Calu3 (cell line): ENCODE measurements at regions not wholly inside any gene's neighbourhood (a gene's known extent, or its start where the extent isn't known, plus 50 kb on each side); places are given as distances from the start of the nearest gene placed in this dataset.

Source experiments
- BruUV-seq: library from RNA; stranded (reverse); fragments of 400-500 nt; replicated peaks from 2 replicates; lab custom pipeline; 2021; lab: Mats Ljungman, UMichigan
- CTCF ChIA-PET: fragments of 300-600 bp; sonication (Branson Sonifier 250); formaldehyde crosslinking; loops from one replicate; lab custom pipeline; 2022; ENCODE audit warnings: antibody characterized with exemption; lab: Charles Lee
- DNase-seq: peaks from one replicate; pipeline ENCODE4 v3.0.0; 2022
- H3K27ac Mint-ChIP-seq: one replicate; pipeline ENCODE4 v1.8.0; 2022; ENCODE audit warnings: mixed read lengths; ENCODE audit not compliant: unreplicated experiment
- H3K27me3 Mint-ChIP-seq: one replicate; pipeline ENCODE4 v1.8.0; 2022; ENCODE audit warnings: mixed read lengths; ENCODE audit not compliant: unreplicated experiment
- H3K36me3 Mint-ChIP-seq: one replicate; pipeline ENCODE4 v1.8.0; 2022; ENCODE audit warnings: mild to moderate bottlenecking, moderate library complexity, mixed read lengths; ENCODE audit not compliant: insufficient read depth, unreplicated experiment
- H3K4me1 Mint-ChIP-seq: one replicate; pipeline ENCODE4 v1.8.0; 2022; ENCODE audit warnings: mild to moderate bottlenecking, low read depth, mixed read lengths; ENCODE audit not compliant: unreplicated experiment
- H3K4me3 Mint-ChIP-seq: one replicate; pipeline ENCODE4 v1.8.0; 2022; ENCODE audit warnings: mild to moderate bottlenecking, low read depth, moderate library complexity, mixed read lengths; ENCODE audit not compliant: unreplicated experiment
- H3K9me3 Mint-ChIP-seq: one replicate; pipeline ENCODE4 v1.8.0; 2022; ENCODE audit warnings: low read depth, mixed read lengths; ENCODE audit not compliant: unreplicated experiment
- intact Hi-C: fragments of 100-400 bp; cut with micrococcal nuclease; formaldehyde crosslinking; loops from one replicate; pipeline ENCODE4 v1.10.0; 2022; ENCODE audit not compliant: unreplicated experiment
- TF ChIP-seq, protein P1 (sequence below): fragments of 200-600 bp; IDR thresholded peaks from one replicate; pipeline ENCODE4 v1.8.0; 2022; ENCODE audit warnings: antibody characterized with exemption; ENCODE audit not compliant: unreplicated experiment

GRCh38 chr21:35828161-35828560, 232.2 kb downstream of the SETD4 start:
- no peak for DNase-seq
- Mint-ChIP-seq H3K4me3 (no peak overlapping the region), H3K4me1 (peaks cover 13% of the 10 kb centered on the region), H3K27me3 (peaks cover 16% of the 10 kb centered on the region), H3K9me3 (no peaks in the 10 kb centered on the region), H3K27ac (no peak overlapping the region), H3K36me3 (no peaks in the 10 kb centered on the region)
- intact Hi-C loops = no loop called here
- TF ChIP-seq, protein P1, sequence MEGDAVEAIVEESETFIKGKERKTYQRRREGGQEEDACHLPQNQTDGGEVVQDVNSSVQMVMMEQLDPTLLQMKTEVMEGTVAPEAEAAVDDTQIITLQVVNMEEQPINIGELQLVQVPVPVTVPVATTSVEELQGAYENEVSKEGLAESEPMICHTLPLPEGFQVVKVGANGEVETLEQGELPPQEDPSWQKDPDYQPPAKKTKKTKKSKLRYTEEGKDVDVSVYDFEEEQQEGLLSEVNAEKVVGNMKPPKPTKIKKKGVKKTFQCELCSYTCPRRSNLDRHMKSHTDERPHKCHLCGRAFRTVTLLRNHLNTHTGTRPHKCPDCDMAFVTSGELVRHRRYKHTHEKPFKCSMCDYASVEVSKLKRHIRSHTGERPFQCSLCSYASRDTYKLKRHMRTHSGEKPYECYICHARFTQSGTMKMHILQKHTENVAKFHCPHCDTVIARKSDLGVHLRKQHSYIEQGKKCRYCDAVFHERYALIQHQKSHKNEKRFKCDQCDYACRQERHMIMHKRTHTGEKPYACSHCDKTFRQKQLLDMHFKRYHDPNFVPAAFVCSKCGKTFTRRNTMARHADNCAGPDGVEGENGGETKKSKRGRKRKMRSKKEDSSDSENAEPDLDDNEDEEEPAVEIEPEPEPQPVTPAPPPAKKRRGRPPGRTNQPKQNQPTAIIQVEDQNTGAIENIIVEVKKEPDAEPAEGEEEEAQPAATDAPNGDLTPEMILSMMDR = no peak
- no TSS peak for BruUV-seq
- CTCF ChIA-PET = interaction anchor here (0.5 kb wide), 1 partner anchor 415 kb away, joined by 8 read pairs; no protein-coding TSS in a partner anchor

GRCh38 chr21:35827004-35827403, 233.3 kb downstream of the SETD4 start:
- DNase-seq = no peak
- intact Hi-C loops = no loop called here
- Mint-ChIP-seq H3K27me3 (peaks cover 16% of the 10 kb centered on the region), H3K4me1 (peaks cover 13% of the 10 kb centered on the region), H3K27ac (no peak overlapping the region), H3K36me3 (no peaks in the 10 kb centered on the region), H3K9me3 (no peaks in the 10 kb centered on the region), H3K4me3 (no peak overlapping the region)
- BruUV-seq = no TSS peak
- TF ChIP-seq, protein P1 = no peak
- CTCF ChIA-PET = no interaction called here

GRCh38 chr21:35825370-35826353, 234.7 kb downstream of the SETD4 start:
- no peaks in the 10 kb centered on the region for H3K36me3 Mint-ChIP-seq
- TF ChIP-seq, protein P1 = no peak
- peaks cover 13% of the 10 kb centered on the region for H3K4me1 Mint-ChIP-seq
- DNase-seq = no peak
- H3K4me3 Mint-ChIP-seq = no peak overlapping the region
- BruUV-seq = no TSS peak
- intact Hi-C loops = no loop called here
- H3K9me3 Mint-ChIP-seq = no peaks in the 10 kb centered on the region
- no peak overlapping the region for H3K27ac Mint-ChIP-seq
- peaks cover 16% of the 10 kb centered on the region for H3K27me3 Mint-ChIP-seq
- CTCF ChIA-PET = no interaction called here

GRCh38 chr21:35824136-35824535, 236.2 kb downstream of the SETD4 start:
- TF ChIP-seq, protein P1 = no peak
- Mint-ChIP-seq H3K4me3 (no peak overlapping the region), H3K27ac (no peak overlapping the region), H3K4me1 (peaks cover 9% of the 10 kb centered on the region), H3K27me3 (peaks cover 10% of the 10 kb centered on the region), H3K36me3 (no peaks in the 10 kb centered on the region), H3K9me3 (no peaks in the 10 kb centered on the region)
- CTCF ChIA-PET = no interaction called here
- DNase-seq = no peak
- no TSS peak for BruUV-seq
- intact Hi-C loops = no loop called here
